ENCODE measurements at regions not wholly inside any gene's neighbourhood (a gene's known extent, or its start where the extent isn't known, plus 50 kb on each side); places are given as distances from the start of the nearest gene placed in this dataset.

GRCh38 chr2:198953328-198953727, 504.4 kb downstream of the SATB2 start:
- intact Hi-C loops (cut with DNase I), result no loop called here
- no peak for ATAC-seq
- TF ChIP-seq CTCF (IDR thresholded peaks at IDR 0.05), result no peak

GRCh38 chr2:198950803-198951202, 506.9 kb downstream of the SATB2 start:
- H3K27ac ChIP-seq, result no peak overlapping the region
- DNase-seq (no peak), ATAC-seq (no peak)
- no peak for TF ChIP-seq CTCF (IDR thresholded peaks at IDR 0.05)
- no peaks in the 10 kb centered on the region for H3K27me3 ChIP-seq
- H3K4me3 ChIP-seq, result no peak overlapping the region
- no peaks in the 10 kb centered on the region for H3K4me1 ChIP-seq
- H3K9me3 ChIP-seq, result no peaks in the 10 kb centered on the region
- intact Hi-C loops (cut with DNase I), result no loop called here
- H3K36me3 ChIP-seq, result no peaks in the 10 kb centered on the region

More at GRCh38 chr2:198953328-198953727, 504.4 kb downstream of the SATB2 start:
- Histone ChIP-seq H3K4me1 (no peaks in the 10 kb centered on the region), H3K27ac (no peak overlapping the region), H3K27me3 (no peaks in the 10 kb centered on the region), H3K9me3 (no peaks in the 10 kb centered on the region), H3K4me3 (no peak overlapping the region), H3K36me3 (no peaks in the 10 kb centered on the region)
- no peak for DNase-seq

- ATAC-seq (no peak), DNase-seq (no peak)
- H3K9me3 ChIP-seq, result no peaks in the 10 kb centered on the region
- no peak for TF ChIP-seq CTCF (IDR thresholded peaks at IDR 0.05)
- no peaks in the 10 kb centered on the region for H3K36me3 ChIP-seq
- H3K4me1 ChIP-seq, result no peaks in the 10 kb centered on the region
- no peak overlapping the region for H3K4me3 ChIP-seq
- no peak overlapping the region for H3K27ac ChIP-seq
- no peaks in the 10 kb centered on the region for H3K27me3 ChIP-seq
- intact Hi-C loops (cut with DNase I), result no loop called here
Measured at GRCh38 chr2:198945496-198945895, 512.2 kb downstream of the SATB2 start.

GRCh38 chr2:198930170-198930569, 527.6 kb downstream of the SATB2 start:
- no peak overlapping the region for H3K4me3 ChIP-seq
- DNase-seq, result no peak
- H3K27me3 ChIP-seq, result no peaks in the 10 kb centered on the region
- intact Hi-C loops (cut with DNase I), result no loop called here
- H3K4me1 ChIP-seq, result no peaks in the 10 kb centered on the region
- no peak for TF ChIP-seq CTCF (IDR thresholded peaks at IDR 0.05)
- H3K36me3 ChIP-seq, result no peaks in the 10 kb centered on the region
- no peak for ATAC-seq
- no peak overlapping the region for H3K27ac ChIP-seq
- H3K9me3 ChIP-seq, result peaks cover 0 to 13% of the 10 kb centered on the region in 2 donors

- ATAC-seq (no peak), DNase-seq (no peak)
- Histone ChIP-seq H3K4me1 (no peaks in the 10 kb centered on the region), H3K36me3 (no peaks in the 10 kb centered on the region), H3K27ac (no peak overlapping the region), H3K9me3 (peaks cover 0 to 5% of the 10 kb centered on the region in 2 donors), H3K4me3 (no peak overlapping the region), H3K27me3 (no peaks in the 10 kb centered on the region)
- intact Hi-C loops (cut with DNase I), result no loop called here
- no peak for TF ChIP-seq CTCF (IDR thresholded peaks at IDR 0.05)
Measured at GRCh38 chr2:198928026-198928425, 529.7 kb downstream of the SATB2 start.
